ENCODE measurements at regions not wholly inside any gene's neighbourhood (a gene's known extent, or its start where the extent isn't known, plus 50 kb on each side); places are given as distances from the start of the nearest gene placed in this dataset.

DNA sequence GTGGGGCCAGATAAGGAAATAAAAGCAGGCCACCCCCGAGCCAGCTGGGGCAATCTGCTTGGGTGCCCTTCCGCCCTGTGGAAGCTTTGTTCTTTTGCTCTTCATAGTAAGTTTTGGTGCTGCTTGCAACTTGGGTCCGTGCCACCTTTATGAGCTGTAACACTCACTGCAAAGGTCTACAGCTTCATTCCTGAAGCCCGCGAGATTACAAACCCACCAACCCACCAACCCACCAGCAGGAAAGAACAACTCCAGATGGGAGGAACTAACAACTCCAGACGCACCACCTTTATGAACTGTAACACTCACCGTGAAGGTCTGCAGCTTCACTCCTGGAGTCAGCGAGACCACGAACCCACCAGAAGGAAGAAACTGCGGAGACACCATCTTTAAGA is 84.2 kb upstream of the ARRDC4 start:
- TF ChIP-seq POLR2AphosphoS5 (IDR thresholded peaks at IDR 0.05; ENCODE audit: low read depth, low read length) (no peak), FOXP2 (optimal IDR thresholded peaks at IDR 0.05; ENCODE audit: borderline replicate concordance, extremely low read depth, extremely low read length, insufficient read depth) (no peak), TAF1 (IDR thresholded peaks at IDR 0.05; ENCODE audit: borderline replicate concordance, insufficient read depth, low read length) (no peak)
- TF ChIP-seq, protein P1, sequence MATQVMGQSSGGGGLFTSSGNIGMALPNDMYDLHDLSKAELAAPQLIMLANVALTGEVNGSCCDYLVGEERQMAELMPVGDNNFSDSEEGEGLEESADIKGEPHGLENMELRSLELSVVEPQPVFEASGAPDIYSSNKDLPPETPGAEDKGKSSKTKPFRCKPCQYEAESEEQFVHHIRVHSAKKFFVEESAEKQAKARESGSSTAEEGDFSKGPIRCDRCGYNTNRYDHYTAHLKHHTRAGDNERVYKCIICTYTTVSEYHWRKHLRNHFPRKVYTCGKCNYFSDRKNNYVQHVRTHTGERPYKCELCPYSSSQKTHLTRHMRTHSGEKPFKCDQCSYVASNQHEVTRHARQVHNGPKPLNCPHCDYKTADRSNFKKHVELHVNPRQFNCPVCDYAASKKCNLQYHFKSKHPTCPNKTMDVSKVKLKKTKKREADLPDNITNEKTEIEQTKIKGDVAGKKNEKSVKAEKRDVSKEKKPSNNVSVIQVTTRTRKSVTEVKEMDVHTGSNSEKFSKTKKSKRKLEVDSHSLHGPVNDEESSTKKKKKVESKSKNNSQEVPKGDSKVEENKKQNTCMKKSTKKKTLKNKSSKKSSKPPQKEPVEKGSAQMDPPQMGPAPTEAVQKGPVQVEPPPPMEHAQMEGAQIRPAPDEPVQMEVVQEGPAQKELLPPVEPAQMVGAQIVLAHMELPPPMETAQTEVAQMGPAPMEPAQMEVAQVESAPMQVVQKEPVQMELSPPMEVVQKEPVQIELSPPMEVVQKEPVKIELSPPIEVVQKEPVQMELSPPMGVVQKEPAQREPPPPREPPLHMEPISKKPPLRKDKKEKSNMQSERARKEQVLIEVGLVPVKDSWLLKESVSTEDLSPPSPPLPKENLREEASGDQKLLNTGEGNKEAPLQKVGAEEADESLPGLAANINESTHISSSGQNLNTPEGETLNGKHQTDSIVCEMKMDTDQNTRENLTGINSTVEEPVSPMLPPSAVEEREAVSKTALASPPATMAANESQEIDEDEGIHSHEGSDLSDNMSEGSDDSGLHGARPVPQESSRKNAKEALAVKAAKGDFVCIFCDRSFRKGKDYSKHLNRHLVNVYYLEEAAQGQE (IDR thresholded peaks at IDR 0.05; ENCODE audit: insufficient read depth in 1 of 2, low read depth in 2 of 2, low read length in 2 of 2) = no peak

Data from PFSK-1 (cell line).